Erythroblast (primary cell): ENCODE measurements at regions not wholly inside any gene's neighbourhood (a gene's known extent, or its start where the extent isn't known, plus 50 kb on each side); places are given as distances from the start of the nearest gene placed in this dataset.
A peak's percentile ranks its signal among the peaks of the same experiment; 100 is the strongest.

Experiments
- DNase-seq, 2 experiments: peaks; one replicate each; lab custom pipeline; 2025; lab: John Stamatoyannopoulos, UW
- GATA1 ChIP-seq: IDR thresholded peaks from 2 replicates; pipeline ENCODE4 v1.6.1; 2011; ENCODE audit warnings: low read depth, mild to moderate bottlenecking, control low read depth, low read length, moderate library complexity
- POLR2A ChIP-seq: IDR thresholded peaks from 2 replicates; pipeline ENCODE4 v1.6.1; 2011; ENCODE audit warnings: mild to moderate bottlenecking, low read length

DNA sequence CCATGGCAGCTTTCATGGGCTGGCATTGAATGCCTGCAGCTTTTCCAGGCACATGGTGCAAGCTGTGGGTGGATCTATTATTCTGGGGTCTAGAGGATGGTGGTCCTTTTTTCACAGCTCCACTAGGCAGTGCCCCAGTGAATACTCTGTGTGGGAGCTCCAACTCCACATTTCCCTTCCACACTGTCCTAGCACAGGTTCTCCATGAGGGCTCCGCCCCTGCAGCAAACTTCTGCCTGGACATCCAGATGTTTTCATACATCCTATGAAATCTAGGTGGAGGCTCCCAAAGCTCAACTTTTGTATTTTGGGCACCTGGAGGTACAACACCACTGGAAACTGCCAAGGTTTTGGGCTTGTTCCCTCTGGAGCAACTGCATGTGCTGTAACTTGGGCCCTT lies 450.6 kb downstream of the LMO7 start:
- peak; percentile 1 to 4 for DNase-seq
- TF ChIP-seq GATA1 (no peak), POLR2A (no peak)

DNA sequence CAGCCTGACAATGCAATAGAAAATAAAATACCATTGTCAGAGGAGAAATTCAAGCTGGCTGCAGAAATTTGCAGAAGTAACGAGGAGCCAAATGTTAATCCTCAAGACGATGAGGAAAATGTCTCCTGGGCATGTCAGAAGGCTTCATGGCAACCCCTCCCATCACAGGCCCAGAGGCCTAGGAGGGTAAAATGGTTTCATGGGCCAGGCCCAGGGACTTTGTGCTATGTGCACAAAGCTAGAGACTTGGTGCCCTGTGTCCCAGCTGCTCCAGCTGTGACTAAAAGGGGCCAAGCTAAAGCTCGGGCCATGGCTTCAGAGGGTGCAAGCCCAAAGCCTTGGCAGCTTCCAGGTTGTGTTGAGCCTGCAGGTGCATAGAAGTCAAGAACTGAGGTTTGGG lies 431.7 kb downstream of the LMO7 start:
- TF ChIP-seq POLR2A (no peak), GATA1 (no peak)
- no peak for DNase-seq

DNA sequence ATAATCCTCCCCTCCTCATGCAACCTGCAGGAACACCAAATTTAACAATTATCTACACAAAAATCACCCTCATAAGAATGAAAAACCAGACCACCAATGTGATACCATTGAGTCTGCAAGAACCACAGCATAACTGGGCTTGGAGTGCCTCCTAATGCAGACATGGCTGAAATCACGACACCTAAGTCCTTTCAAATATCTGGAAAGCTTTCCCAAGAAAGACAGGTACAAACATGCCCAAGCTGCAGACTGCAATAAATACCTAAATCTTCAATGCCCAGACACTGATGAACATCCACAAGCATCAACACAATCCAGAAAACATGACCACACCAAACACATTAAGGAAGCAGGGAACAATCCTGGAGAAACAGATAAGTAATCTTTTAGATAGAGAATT lies 417.1 kb downstream of the LMO7 start:
- DNase-seq: no peak
- TF ChIP-seq GATA1 (no peak), POLR2A (no peak)

DNA sequence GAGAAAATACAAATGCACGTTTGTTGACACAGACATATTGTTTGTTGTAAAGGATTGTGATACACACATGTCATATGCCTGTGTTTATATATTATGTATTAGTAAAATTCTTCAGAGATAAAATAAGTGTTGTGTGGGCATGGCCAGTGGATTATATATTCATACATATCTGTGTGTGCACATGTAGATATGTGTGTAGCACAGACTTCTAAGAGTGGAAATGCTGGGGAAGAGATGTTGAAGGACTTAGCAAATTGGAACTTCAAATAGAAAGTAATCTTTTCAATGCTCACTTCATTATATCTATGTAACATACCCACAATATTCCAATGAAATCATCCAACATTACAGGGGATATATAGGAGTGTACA lies 413.2 kb downstream of the LMO7 start:
- DNase-seq: no peak
- TF ChIP-seq GATA1 (no peak), POLR2A (no peak)

DNA sequence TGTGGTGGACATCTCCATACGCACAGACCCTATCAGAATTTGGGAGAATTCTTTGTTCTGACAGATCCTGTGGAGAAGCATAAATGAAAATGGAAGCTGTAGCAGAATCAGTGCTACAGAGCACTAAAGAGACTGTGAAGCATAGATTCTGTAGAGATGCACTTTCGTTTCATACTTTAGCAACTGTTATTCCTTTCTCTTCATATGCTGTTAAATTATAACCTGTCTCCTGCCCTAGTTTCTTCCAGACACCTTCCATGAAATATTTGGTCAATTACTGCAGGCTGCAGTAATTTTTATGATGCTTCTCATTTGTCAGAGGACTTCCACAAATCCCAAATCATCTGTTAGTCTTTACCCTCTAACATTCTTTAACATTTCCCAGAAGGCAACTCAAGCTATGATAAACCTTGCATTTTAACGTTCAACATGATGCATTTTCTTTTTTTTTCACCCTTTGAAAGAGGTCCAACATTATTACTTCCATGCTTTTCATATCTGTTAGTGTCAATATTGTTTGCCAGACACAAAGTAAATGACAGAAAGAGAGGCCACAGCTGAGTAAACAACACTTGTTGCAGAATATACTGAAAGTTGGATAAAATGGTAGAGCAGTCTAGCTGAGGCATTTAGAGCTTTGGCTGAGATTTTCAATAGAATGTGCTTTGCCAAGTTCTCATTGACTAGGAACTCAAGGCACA lies 412.7 kb downstream of the LMO7 start:
- TF ChIP-seq GATA1: no peak
- TF ChIP-seq POLR2A: no peak
- no peak for DNase-seq

DNA sequence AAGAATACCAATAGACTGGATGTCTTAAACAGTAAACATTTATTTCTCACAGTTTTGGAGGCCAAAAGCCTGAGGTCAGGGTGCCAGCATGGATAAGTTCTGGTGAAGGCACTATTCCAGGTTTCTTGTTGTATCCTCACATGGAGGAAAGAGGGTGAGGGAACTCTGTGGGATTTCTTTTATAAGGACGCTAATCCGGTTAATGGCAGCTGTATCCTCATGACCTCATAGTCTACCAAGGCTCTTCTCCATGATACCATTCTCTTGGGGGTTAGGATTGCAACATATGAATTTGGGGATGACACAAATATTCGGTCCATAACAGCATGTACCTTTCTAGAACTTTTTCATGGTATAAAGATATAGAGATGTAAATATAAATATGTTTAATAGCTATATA lies 412.0 kb downstream of the LMO7 start:
- no peak for TF ChIP-seq GATA1
- no peak for TF ChIP-seq POLR2A
- no peak for DNase-seq

DNA sequence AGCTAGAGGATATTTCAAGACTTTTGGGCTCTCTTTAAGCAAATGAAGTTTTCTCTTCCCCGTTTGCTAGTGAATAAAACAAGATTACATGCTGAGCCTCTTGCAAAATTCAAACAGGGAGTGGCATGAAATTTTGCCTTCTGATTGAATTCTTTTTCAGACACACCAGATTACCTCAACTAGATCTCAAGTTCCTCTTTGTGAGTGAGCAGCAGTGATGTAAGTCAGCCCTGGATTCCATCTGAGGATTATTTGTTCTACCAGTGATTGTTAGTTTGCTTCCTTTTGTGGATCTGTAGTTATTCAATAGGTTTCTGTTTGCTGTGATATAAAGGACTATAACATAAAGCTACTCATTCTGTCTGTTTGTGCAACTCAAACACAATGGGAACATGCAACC lies 407.7 kb downstream of the LMO7 start:
- TF ChIP-seq GATA1: no peak
- TF ChIP-seq POLR2A: no peak
- DNase-seq: no peak

DNA sequence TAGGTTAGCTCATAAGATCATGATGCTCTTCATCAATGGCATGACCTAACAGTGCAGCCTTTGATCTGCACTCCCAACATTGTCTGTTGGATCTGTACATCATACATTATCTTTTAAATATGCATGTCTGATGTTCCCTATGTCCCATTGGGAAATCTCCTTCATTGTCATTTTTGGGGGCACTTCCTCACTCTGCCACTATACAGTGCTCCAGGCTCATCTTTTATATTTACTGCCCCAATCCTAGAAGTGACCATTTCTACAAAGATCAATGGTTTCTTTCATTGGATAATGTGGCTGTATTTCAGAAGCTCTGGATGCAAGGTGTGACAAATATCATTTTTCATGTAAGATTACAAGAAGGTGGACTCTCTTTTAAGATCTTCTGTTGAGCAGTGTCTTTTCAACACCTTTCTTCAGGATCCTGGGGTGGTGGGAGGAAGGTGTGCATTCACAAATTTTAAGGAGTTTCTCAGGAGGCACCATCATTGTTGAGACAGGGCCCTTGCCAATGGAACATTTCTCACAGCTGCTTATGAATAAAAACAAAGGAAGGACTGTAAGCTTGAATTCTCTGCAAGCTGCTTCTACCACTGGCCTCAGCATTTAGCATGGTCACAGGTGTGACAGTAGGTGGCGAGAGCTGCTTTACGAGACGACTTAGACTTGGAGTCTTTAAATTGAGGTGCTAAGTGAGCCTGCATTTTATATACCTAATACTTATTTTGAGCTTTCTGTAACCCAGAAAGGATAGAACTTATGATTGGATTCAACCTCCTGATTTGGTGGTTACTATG lies 403.0 kb downstream of the LMO7 start:
- no peak for DNase-seq
- TF ChIP-seq POLR2A (no peak), GATA1 (no peak)

DNA sequence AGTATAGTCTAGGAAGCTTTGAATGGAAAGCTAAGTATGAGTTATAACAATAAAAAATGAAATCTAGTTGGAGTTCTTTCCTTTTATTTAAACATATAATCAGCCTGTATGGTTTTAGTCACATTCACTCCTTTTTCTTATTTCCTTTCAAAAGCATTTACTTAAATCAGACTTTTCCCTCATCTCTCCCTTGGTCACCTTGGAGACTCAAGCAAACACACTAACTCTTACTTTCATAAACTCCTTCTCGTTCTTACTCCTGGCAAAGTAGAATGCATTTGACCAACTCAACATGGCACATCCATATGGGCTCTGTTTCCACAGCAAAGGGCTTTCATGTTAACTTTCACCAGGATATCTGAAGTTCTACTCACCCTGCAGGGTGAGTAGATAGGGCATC lies 400.0 kb downstream of the LMO7 start:
- DNase-seq: no peak

DNA sequence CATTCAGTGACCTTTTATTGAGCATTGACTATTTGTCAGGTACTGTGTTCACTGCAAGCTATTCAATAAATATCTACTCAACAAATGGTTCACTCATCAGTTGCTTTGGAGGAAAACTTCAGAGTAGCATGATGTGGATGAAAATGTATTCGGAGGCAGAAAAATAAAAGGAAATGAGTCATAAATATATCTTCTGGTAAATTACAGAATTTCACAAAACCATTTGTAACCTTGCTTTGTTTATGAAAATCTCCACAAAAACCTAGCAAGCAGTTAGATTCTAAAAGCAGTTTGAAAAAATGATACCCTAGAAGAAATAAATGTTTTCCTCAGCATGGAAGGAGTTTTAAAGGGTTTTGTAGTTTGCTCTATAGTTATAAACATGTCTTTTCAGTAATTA lies 399.6 kb downstream of the LMO7 start:
- no peak for TF ChIP-seq POLR2A
- no peak for TF ChIP-seq GATA1
- no peak for DNase-seq

More for the DNA sequence above, 400.0 kb downstream of the LMO7 start:
- TF ChIP-seq GATA1 (no peak), POLR2A (no peak)

DNA sequence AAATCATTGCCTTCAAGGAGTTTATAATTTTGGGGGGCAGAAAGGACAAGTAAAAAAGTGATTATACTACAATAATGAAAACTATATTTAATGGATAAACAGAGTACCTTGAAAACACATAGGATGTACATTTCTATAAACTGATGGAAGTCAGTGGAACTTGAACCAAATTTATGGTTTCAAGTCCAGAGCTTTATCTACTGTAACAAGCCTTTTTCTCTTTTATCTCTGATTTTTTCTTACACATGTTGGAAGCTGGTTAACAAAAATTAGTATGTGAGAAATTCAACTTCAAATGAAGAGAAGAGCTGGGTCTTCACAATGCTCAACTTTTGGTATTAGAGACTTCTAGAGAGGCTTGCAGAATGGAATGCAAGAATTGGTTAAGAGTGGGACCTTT lies 393.6 kb downstream of the LMO7 start:
- DNase-seq: peak; percentile 27 to 33

DNA sequence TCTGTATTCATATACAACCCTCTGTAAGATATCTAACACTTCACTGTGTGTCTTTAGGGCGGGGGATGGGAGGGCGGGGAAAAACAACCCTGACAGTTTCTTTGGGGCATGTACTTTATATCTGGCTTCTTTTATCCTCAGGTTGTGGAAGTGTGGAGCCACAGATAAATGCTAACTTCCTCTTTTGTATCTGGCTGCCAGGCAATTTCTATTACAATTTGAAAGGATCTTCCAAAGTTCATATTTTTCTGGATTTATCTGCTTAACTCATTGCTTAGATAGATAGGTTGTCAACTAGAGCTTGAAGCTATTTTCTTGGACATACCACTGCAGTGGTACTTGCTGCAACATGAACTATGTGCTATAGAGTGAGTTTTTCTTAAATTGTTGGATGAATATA lies 393.0 kb downstream of the LMO7 start:
- TF ChIP-seq GATA1: no peak
- TF ChIP-seq POLR2A: no peak
- peak; percentile 53 to 80 for DNase-seq

More for the DNA sequence above, 393.6 kb downstream of the LMO7 start:
- TF ChIP-seq POLR2A (no peak), GATA1 (no peak)

DNA sequence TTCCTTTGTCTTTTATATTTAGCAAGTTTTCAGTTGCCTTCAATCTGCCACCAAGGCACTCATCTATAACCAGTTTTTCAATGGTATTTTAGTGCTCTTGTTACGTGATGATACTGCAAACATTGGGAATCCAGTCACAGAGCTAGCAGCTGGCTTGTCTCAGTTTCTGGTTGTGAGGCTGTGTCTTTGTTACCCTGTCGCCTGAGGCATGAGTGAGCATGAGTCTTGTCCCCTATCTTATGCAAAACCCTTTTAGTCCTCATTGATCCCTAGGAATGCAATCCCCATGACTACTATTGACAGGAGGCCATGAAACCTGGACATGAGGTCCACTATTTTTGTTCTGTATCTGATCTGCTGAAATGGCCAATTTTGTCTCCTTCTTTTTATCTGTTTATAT lies 391.0 kb downstream of the LMO7 start:
- TF ChIP-seq GATA1: no peak
- no peak for TF ChIP-seq POLR2A
- DNase-seq: no peak

DNA sequence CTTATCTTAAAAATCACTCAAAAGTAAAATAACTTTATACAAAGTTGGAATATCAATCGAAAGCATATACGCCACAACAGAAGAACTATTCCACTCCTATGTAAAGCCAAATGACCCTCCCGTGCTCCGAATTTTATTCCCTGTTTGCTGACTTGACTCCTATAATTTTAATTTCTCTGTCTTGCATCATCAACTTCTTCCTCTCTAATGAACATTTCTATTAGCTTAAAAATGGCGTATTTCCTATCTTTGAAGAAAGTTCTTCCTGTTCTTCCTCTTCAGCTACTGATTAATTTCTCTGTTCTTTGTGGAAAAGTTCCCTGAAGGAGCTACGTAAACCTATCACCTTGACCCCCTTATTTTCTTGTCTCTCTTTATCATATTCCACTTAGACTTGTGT lies 389.3 kb downstream of the LMO7 start:
- DNase-seq: no peak
- TF ChIP-seq GATA1 (no peak), POLR2A (no peak)

DNA sequence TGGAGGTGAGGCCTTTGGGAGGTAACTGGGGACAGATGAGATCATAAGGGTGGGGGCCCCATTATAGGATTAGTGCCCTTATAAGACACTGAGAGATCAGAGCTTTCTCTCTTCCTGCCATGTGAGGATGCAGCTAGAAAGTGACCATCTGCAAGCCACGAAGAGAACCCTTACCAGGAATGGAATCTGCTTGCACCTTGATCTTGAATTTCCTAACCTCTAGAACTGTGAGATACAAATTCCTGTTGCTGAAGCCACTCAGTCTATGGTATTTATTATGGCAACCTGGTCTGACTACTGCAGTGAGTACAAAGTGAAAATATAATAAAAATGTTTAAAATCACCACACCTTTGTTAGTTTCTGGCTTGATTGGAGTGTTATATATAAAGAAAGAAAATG lies 388.0 kb downstream of the LMO7 start:
- TF ChIP-seq POLR2A (no peak), GATA1 (no peak)
- no peak for DNase-seq
